ENCODE measurements at regions not wholly inside any gene's neighbourhood (a gene's known extent, or its start where the extent isn't known, plus 50 kb on each side); places are given as distances from the start of the nearest gene placed in this dataset.
"Not testable (repeated sequence)": the region's sequence is repeated elsewhere in the genome, so short reads cannot be mapped to it uniquely, and the experiment has no call there.

DNA sequence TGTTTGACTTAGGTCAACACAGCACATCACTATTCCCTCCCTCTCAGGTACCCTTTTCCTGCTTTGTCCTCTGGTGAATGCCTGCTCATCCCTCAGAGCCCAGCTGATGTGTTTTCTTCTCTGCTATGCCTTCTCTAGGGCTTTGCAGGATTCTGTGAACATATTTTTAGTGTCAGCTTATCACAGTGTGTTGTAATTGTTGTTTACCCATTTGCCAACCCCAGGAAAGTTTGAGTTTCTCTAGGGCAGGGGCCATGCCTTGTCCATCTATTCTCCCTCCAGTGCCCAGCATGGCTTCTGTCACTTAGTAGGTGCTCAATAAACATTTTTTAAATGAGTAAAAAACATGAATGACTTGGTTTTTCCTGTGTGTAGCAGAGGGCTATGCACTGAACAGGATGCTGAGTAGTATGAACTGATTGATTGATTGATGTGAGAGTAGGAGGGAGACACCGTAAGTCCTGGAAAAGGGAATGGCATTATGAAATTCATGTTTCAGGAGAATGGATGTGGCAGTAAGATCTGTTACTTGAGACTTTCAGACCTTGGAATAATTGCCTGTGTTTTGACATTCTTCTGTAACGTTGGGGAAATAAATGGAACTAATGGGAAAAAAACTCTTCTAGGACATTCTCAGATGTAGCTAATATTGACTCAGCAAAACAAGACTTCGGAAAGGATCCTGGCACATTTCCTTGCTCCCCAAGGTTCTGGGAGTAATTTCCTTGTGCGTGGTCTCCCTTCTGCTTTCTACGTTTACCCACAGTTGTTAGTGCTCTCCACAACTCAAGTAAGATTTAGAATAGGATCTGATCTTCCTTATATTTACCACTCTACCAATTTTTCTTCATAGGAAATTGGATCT lies 267.3 kb upstream of the TBL1XR1 start:
- no peak for DNase-seq

GRCh38 chr3:177465257-177465642 lies 268.0 kb upstream of the TBL1XR1 start:
- no peak for DNase-seq

- DNase-seq, result no peak
Observed at GRCh38 chr3:177466074-177466473, 268.8 kb upstream of the TBL1XR1 start.

DNA sequence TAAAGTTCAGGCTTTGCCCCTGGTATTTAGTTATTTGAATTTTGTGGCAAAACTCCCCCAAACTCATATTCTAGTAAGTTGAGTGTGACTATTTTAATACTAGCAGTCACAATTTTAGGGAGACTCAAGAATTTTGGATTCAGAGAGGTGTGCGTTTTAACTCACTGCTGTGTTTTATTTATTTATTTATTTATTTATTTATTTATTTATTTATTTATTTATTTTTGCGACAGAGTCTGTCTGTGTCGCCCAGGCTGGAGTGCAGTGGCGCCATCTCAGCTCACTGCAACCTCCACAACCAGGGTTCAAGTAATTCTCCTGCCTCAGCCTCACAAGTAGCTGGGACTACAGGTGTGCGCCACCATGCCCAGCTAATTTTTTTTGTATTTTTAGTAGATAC lies 269.3 kb upstream of the TBL1XR1 start:
- not testable (repeated sequence) for DNase-seq

DNA sequence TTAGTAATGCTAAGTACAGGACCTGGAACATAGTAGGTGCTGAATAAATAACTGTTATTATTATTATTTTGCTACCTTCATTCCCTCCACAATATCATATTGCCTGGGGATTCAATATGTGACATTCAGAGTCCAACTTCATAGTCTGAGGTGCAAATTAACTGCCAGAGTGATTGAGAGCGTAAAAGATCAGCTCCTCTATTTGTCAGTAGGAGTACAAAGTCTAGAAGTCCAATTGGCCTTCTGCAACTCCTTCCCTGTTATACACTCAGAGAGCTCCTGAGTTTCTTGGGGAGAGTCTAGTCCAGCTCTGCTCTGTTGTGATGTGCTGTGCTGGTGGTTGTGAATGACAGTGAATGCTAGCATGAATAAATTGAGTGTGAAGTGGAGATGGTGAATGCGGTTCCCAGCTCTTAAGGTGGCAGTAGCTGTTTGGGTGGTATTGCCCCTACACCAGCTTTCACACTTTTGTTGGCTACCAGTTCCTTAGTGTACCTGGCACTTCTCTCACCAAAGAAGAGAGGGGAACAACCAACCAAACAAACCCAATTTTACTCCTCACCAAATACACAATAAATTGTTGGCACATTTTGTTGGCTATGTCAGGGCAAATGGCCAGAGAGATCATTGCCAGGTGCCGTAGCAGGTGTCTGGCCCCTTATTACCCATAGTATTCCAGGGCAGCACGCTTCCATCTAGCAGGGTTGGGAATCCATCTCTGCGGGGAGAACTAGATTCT lies 270.1 kb upstream of the TBL1XR1 start:
- DNase-seq, result no peak

DNA sequence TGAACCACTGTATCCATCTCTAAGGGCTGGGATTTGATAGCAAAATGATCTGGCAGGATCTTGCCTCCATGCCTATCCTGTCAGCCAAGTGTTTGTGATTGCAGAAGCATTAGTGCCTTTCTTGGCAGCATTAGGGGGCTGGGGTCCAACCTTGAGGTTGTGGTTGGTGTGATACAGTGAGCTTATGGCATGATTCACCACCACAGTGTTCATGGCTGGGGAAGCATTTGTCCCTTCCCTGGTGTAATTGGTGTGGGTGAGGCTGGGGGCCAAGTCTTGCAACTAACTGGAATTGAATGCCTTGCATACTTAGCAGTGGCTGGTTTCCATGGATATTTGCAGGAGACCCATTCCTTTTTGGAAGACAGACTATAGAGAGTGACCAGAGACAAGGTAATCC lies 271.0 kb upstream of the TBL1XR1 start:
- DNase-seq, result no peak

GRCh38 chr3:177468816-177469215 lies 271.5 kb upstream of the TBL1XR1 start:
- no peak for DNase-seq

DNA sequence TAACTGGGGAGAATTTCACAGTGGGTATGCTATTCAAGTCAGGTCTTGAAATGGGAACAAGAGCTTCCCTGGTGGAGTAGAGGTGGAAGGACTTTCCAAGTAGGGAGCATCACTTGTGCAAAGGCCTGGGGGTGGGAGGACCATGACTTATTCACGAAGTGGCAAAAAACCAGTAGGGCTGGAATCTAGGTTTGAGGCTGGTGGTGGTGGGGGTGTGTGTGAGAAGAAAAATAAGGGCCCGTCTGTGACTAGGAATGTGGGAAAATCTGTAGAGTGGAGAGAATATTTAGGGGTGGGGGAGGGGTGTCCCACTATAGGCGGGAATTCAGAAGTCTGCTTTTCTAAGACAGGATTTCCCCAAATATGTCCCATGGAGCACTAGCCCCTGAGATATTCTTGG lies 271.9 kb upstream of the TBL1XR1 start:
- DNase-seq, result no peak

DNA sequence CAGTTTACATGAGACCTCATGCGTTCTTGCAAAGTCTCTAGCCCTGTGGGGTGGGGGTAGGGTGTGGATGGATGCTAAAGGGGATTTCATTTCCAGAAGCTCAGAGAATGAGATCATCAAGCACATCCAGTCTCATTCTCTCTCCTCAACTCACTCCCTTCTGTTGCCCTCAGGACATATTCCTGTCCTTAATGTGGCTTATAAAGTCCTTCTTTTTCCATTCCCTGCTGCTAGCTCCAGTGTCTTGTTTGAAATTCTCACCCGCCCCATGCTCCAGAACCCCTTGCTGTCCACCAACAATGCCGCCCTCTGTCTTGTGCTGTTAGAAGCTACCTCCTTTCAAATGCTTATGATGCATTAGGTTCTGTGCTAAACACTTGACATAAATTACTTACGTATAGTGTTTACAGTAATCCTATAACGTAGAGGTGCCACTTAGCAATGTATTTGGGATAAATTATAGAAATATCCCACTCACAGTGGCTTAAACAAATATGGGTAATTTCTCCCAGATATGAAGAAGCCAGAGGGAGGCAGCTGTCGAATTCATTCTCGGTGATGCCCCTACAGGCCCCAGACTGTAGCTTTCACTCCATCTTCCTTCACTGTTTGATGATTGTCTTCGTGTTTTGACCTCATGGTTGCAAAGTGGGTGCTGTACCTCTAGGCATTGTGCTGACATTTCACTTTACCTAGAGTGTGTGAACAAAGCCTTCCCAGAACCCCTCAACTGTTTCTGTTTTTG lies 273.1 kb upstream of the TBL1XR1 start:
- DNase-seq, result no peak

DNA sequence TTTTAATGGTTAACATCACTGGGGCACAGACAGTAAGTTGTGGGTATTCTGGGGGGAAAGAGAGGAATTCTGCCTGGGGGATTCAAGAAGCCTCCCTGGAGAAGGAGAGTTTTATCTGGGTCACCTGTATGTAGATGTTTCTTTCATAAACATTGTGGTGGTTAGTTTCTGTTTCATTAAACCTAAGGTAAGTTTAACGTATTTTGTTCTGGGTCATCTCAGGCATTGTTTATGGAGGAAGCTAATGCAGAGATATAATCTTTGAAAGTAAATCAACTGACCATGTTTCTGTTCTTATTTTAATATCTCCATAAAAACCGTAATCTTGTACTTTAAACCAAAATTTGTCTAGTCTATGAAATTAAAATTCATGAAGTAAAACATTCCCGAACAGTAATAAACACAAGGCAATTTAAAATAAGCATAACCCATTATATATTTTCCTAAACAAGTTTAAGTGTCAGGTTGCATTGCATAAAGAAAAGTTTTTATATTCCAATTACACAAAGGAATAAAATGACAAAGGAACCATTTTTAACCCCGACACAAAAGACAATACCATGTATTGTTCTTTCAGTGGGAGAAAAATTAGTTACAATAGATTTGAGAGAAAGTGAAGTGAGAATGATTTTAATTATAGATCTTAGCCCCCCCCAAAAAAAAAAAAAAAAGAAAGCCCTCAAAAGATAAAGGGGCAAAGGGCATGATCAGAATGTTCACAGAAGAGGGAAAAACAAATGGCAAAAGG lies 274.6 kb upstream of the TBL1XR1 start:
- DNase-seq, result no peak

DNA sequence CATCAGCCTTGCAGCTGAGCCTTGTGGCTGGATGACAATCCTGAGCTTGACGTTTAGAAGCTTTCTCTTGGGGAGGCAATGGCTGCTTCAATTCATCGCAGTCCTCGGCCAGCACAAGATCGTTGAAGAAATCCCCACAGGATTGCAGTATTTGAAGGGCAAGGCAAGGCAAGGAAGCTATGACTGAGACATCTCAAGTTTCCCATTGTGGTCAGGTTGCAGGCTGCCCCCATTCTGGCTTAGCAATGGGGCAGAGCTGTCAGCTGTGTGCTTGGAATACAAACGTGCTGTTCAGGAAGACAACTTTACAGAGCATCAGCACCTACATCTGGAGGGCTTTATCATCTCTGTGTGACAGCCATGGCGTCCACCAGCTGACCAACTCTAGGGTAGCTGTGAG lies 275.9 kb upstream of the TBL1XR1 start:
- DNase-seq, result no peak

GRCh38 chr3:177473903-177474302 lies 276.6 kb upstream of the TBL1XR1 start:
- no peak for DNase-seq

DNA sequence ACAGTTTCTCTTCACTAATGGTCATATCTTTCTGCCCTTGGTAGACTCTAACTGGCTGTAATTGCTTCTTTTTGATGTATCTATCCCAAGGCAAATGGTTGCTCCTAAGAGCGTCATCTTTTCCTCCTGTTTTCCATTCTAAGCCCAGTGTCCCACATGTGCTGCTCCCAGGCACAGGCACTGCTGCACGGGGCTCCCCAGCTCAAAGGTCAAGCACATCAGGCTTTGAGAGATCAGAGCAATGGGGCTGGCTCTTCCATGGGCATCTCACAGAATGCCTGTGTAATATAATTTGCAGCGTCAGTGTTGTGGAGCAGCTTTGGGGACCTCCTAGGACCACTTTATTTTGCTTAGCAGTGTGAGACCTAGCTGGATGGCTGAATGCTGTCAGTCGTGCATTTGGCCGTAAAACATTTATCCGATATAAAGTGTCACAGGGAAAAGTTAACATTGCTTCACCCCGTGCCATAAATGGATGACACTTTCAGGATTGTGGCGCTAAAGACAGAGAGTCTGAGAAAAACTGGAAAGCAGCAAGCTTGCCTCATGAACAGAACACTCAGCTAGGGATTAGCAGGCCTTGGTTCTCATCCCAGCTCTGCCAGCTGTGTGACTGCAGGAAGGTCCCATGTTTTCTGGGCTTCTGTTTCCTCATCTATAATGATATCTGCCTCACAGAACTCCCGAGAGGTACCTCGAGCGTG lies 277.5 kb upstream of the TBL1XR1 start:
- no peak for DNase-seq

DNA sequence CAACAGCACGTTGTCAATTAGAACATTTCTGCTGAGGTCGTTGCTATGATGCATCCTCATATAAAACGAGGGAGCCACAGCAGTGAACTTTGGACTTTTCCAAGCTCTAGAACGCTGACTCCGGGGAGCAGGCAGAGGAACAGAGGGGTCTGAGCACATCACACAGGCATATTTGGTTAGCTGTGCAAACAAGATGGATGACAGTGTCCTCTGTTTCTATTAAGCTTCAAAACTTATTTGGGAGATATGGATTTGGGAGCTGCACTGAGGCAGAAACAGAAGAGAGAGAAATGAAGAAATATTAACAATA lies 278.0 kb upstream of the TBL1XR1 start:
- no peak for DNase-seq

DNA sequence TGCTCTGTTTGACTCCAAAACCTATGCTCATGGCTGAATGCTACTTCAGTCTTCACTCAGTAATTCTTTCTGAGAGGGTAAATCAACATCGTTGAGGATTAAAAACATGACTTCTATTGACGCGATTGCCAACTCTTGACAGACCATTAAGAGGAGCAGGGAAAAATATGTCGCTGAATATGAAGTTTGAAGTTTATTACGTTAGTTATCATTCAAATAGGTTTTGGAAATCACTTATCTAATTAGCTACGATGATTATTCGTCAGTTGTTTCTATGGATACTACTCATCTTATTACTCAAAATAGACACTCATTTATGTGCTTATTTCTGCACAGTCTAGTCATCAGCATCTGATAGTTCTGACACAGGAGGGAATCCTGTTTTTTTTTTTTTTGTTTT lies 279.2 kb upstream of the TBL1XR1 start:
- no peak for DNase-seq

- no peak for DNase-seq
Observed at GRCh38 chr3:177476921-177477435, 279.7 kb upstream of the TBL1XR1 start.

DNA sequence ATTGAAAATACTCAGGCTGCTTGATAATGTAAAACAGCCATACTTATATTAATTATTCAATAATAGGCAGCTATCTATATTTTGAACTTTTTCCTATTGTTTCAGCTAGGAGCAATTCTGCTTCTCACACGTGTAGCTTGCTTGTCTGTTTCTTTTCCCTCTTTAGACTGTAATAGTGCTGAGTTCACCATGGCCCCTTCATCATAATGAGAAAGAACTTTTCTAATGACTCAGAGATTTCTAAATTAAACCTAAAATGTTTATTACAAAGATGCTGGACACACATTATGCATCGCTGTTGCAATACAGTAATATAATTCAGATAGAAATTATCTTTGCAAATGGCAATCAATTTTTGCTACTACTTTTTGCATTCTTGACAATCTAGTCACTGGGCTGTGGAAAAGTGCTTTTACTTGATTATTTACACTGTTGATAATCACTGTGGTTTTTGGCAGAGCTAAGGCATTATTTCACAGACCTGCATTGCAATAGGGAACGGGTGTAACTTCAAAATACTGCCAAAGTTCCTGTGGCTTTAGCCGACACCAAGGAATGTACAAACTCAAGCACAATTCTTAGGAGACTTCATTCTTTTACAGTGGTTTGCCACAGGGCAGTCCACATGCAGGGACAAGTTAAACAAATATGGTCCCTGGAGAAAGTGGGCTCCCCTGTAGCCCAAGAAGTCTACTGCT lies 281.0 kb upstream of the TBL1XR1 start:
- no peak for DNase-seq

DNA sequence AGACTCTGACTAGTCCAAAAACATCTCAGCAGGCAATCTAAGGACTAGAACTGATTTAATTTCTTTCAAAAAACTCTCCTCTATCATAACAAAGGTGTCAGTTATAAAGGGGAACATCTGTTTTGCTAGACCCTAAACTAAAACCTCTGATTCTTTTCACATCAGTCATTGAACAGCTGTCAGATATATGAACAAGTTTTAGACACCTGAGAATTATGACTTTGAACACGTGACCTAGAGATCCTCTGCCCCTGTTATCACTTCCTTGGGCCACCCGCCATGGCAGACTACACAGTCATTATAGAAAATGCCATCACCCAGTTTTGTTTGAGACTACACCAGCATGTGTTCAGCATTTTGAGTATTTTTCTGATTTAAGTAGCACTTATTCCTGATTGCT lies 282.3 kb upstream of the TBL1XR1 start:
- DNase-seq, result no peak

GRCh38 chr3:177481329-177481728 lies 284.0 kb upstream of the TBL1XR1 start:
- DNase-seq, result no peak

- no peak for DNase-seq
Observed at GRCh38 chr3:177482048-177482691, 284.9 kb upstream of the TBL1XR1 start.
